ENCODE measurements at regions not wholly inside any gene's neighbourhood (a gene's known extent, or its start where the extent isn't known, plus 50 kb on each side); places are given as distances from the start of the nearest gene placed in this dataset.

- TF ChIP-seq CTCF (IDR thresholded peaks at IDR 0.05) (no peak), POLR2A (IDR thresholded peaks at IDR 0.05) (no peak)
Measured at GRCh38 chr6:117110737-117111136, 154.6 kb upstream of the VGLL2 start.

Measured in testis (tissue), 2 donors.